ENCODE measurements at regions not wholly inside any gene's neighbourhood (a gene's known extent, or its start where the extent isn't known, plus 50 kb on each side); places are given as distances from the start of the nearest gene placed in this dataset.
"Not testable (repeated sequence)": the region's sequence is repeated elsewhere in the genome, so short reads cannot be mapped to it uniquely, and the experiment has no call there.

DNA sequence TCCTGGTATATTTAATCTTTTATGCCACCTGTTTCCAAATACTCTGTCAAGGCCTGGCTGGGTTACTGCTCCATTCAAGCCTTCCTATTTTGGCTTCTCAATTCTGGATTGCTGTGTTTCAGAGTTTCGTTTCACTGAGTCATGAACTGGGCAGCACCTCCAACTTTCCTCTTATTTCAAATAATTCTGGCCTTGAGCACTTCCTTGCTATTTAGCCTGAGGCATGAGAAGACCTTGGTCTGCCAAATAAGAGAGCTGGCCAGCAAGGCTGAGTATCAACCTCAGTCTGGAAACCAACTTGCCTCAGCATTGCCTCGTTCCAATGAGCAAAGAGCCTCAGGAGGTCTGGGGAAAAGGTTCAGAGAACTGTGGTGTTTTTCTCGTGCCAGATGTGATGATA, 66.6 kb downstream of the TNFAIP3 start:
- peak in 1 of 2 experiments; percentile 89 for DNase-seq

DNA sequence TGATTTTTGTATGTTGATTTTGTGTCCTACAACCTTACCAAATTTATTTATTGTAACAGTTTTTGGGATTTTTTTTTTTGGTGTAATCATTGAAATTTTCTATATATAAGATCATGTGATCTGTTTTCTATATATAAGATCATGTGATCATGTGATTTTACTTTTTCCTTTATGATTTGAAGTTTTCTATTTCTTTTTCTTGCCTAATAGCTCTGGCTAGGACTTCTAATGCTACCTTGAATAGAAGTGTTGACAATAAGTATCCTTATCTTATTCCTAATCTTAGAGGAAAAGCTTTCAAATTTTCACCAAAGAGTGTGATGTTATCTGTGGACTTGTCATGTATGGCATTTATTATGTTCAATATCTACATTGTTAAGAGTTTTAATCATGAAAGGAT, 69.7 kb downstream of the TNFAIP3 start:
- DNase-seq, result no peak

DNA sequence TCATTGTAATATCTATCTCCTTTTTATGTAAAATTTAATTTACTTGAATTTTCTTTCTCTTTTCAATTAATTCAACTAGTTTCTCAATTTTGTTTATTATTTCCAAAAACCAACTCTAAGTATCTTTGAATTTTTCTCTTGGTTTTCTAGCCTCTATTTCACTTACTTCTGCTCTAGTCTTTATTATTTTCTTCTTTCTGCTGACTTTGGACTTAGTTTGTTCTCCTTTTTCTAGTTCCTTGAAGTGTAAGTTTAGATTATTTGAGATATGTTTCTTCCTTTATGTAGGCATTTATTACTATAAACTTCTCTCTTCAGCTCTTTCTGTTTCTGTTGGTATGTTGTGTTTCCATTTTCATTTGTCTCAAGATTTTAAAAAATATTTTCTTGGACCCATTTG, 70.8 kb downstream of the TNFAIP3 start:
- no peak for DNase-seq

DNA sequence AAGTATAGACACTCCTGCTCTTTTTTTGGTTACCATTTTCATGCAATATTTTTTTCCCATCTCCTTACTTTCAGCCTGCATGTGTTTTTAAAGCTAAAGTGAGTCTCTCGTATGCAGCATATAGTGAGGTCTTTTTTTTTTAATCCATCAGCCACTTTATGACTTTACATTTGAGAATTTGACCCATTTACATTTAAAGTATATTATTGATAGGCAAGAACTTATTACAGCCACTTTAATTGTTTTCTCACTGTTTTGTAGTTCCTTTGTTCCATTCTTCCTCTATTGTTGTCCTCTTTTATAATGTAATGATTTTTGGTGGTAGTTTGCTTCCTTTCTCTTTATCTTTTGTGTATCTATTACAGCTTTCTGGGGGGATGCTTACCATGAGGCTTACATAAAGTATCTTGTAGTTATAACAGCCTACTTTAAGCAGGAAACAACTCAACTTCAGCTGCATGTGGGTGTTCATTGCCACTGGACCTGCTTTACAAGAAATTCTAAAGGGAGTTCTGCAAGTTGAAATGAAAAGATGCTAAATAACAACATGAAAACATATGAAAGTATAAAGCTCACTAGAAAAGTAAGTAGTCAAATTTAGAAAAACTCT, 71.8 kb downstream of the TNFAIP3 start:
- DNase-seq, result no peak

DNA sequence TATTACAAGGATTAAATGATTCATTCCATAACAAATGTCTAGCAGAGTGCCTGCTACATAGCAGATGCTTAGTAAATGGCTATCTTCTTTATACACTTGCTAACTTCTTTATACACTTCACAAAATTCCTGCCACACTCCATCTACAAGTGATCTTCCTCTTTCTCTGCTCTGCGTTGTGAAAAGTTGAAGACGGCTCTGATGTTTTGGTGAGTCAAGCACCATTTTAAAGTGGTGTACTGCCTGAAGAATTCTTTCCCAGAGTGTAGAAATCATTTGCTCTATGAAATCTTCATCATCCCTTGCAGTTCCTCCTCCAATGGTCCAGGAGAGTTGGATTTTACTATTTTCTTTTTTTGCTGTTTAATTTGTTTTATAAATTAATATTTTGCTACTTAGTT, 74.9 kb downstream of the TNFAIP3 start:
- DNase-seq, result no peak

DNA sequence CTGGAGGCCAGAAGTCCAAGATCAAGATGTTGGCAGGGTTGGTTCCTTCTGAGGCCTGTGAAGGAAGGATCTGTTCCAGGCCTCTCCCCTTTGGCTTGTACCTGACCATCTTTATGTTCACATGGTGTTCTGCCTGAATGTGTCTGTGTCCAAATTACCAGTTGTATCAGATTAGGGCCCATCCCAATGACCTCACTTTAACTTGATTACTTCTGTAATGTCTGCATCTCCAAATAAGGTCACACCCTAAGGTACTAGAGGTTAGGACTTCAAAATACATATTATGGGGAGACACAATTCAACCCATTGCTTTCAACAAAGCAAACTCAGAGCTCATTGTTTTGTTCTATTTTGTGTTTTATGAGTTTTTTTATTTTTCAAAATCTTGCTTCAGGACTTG, 75.7 kb downstream of the TNFAIP3 start:
- DNase-seq, result no peak

DNA sequence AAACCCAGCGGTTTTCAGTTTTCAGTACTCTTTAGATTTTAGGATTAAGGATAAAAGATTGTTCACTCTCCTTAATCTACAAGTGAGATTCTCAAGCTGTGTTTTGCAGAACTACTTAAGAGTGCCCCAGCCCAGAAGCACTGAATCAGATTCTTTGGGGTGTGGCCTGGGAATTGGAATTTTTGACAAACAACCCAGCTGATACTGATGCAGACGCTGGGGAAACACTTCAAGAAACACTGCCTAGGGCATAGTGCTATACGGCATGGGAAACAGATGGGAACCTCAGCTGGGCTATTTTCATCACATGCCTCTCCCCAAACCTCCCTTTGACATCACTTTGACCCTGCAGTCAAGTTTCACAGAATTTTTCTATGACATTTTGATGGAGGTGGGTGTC, 77.3 kb downstream of the TNFAIP3 start:
- DNase-seq, result not testable (repeated sequence)

DNA sequence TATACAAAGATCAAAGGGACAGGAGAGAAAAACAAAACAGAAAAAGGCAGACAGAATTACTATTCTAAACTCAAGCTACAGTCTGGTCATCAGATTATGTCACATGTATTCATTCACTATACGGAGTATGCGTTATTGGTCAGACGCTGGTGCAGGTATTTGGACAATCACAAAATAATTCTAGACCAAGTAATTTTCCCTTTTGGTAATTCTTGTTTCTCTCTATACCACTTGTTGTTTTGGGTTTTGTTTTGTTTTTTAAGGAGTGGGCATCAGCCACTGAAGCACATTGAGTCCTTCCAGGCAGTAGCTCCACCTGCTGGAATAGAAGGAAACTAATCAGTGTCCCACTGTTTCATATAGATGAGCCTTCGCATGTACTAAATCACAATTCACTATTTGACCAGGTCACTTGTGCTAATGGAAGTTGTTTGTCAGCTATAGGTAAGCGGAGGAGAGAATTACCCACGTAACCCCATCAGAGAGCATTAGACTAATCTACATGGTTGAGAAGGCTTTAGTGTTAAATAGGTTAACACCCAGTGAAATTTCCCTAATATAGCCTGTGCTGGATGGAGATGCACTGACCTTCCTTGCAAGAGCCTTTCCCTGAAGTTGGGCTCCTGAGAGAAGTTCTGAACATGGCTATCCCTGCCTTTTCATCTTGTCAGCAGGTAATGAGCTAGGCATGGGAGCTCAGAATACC, 77.9 kb downstream of the TNFAIP3 start:
- DNase-seq, result peak in 1 of 2 experiments; percentile 50

DNA sequence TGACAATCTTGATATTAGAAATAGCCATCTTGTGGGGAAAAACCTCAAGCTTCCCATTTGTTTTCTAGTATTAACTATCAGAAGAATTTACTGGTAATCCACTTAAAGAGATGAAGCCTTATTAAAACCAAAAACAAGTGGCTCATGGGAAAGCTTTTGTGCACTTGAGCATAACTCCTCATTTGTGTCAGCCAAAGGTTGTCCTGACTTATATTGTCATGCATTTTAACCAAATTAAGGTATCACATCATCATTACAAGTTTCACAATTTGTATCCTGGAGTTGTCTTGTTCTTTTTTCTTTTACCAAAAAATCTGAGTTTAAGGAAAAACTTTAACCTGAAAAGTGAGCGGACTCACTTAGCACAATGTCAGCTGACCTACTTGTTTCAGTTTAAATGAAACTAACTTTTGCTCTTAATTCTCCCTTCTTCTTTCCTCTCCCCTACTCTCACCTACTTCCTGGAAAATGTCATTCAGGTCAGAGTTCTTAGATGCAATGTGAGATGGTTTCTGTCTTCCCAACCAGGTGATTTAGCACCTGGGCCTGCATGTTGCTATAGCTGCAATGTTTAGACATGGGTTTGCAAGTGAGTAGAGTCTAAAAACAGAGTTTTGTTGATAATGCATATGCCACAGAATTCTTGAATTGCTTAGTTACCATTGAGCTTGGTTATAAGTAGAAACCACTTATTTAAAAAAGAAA, 82.8 kb downstream of the TNFAIP3 start:
- DNase-seq, result peak in 1 of 2 experiments; percentile 39

DNA sequence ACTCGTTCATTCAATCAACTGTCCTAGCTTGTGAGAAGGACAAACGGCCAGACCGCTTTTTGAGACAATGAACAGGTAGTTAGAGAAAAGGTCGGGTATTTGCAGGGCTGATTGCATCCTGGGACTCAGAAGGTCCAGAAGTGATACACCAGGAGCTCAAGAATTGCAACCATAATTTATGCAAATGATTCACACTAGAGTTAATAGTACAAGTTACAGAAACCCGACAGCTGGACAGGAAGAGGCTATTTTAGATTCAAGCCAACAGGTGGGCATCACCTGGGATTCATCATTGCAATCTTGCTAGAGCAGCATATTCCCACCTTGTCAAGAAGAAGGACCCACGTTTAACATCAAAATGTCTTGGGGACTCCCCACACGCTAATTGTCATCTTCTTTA, 83.5 kb downstream of the TNFAIP3 start:
- DNase-seq, result no peak

DNA sequence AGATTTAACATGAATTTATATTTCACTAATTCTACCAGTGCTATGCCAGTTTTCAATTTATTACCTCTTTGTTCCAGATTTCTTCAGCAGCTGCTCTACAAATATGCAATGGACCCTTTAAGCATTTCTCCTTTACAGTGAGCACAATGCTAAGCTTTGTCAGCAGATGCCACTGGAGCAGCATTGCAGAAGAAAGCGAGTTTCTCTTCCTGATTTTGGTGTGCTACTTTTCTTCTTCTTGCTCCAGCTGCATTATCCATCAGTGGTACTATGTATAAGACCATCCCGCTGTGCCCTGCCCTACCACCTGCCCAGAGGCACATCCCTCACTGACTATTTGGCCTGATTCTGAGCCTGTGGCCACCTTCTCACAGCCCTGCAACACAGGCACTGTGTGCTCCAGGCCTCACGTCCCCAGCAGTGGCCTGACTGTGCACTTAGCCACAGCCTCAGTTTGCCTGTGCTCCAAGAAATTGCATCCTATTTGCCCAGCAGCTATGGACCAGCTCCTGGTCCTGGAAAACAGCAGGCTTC, 84.1 kb downstream of the TNFAIP3 start:
- DNase-seq, result no peak

DNA sequence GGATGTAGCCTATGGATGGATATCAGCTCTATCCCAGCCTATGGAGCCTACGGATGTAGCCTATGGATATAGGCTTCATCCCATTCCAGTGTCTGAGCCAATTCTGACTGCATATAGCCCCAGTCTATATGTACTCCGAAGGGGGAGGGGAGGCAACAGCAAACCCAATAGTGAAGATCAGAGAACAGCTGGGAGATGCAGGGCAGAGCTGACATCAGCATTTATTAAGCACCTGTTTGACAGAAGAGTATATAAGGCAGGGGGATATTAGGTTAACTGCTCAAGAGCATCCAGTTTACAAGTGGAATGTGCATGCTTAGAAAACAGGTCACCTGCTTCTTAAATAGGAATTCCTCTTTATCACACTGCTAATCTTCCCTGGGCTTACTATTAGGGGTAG, 85.2 kb downstream of the TNFAIP3 start:
- DNase-seq, result peak in 1 of 2 experiments; percentile 23

DNA sequence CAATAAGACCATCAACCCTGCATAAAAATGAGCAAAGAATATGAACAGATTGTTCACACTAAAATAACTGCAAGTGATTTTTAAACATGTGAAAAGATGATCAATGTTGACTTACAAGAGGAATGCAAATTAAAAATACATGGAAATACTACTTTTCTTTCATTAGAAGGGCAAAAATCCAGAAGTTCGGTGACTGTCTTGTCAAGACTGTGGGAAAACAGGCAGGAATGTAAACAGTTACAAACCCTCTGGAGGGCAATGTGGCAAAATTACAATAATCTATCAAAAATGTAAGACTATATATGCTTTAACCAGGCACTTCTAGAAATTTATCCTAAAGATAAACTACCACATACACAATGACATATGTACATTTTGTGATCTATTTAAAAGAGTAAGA, 86.7 kb downstream of the TNFAIP3 start:
- no peak for DNase-seq

DNA sequence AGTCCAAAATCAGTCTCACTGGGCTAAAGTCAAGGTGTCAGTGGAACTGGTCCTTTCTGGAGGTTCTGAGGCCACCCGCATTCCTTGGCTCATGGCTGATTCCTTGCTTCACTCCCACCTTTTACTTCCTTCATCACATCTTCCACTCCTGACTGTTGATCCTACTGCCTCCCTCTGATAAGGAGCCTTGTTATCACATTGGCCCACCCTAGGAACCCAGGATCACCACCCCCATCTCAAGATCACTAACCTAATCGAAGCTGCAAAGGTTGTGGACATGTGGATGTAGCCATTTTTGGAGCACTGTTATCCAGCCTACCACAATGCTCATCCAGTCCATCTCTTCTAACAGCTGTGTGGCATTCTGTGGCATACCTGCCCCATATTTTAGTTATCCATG, 87.2 kb downstream of the TNFAIP3 start:
- no peak for DNase-seq

DNA sequence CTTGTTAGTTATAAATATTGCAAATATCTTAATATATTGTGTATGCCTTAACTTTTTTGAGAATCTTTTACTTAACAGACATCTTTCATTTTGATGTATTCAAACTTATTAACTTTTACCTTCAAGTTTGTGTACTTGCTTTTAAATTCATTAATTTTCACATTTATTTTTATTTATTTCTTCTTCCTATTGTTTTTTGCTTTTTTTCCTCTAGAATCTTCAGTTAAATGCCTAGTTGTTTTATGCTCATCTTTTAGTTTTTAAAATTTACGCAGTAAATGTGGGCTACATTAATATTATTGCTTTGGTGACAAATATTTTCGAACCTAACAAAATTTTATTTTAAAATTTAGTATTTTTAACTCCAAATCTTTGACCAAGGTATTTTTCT, 89.0 kb downstream of the TNFAIP3 start:
- DNase-seq, result no peak

DNA sequence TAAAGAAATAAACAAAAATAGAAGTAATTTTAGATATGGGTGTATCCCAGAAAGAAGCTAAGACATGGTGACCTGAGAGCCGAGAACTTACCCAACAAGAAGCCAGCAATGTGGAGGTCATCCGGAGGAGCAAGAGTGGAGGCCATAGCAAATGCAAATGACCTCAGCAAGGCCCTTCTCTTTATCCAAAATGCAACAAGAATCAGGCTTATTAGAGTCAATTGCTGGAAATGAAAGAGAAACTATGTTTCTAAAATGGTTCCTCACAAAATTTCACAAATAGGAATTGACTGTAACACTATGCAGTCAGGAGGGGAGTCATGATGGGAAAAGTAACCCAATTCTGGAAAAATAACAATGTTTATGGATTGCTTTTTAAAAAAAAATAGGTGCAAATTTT, 90.4 kb downstream of the TNFAIP3 start:
- no peak for DNase-seq

DNA sequence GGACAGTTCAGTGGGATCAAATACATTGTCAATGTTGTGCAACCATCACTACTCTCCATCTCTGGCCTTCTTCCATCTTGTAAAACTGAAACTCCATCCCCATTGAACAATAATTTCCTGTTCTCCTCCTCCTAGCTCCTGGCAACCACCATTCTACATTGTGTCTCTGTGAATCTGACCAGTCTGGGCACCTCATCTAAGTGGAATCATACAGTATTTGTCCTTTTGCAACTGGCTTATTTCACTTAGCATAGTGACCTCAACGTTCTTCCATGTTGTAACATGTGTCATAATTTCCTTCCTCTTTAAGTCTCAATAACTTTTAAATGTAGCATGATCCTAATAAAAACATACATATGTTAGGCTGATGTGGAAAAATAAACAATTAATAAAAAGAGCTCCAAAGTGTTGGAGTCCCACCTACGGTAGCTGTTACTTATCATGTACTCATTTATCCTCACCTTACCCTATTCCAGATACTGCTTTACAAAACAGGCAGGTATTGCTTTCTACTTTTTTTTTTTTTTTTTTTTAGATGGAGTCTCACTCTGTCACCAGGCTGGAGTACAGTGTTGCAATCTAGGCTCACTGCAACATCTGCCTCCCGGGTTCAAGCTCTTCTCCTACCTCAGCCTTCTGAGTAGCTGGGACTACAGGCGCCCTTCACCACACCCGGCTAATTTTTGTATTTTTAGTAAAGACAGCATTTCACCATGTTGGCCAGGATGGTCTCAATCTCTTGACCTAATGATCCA, 91.9 kb downstream of the TNFAIP3 start:
- no peak for DNase-seq

DNA sequence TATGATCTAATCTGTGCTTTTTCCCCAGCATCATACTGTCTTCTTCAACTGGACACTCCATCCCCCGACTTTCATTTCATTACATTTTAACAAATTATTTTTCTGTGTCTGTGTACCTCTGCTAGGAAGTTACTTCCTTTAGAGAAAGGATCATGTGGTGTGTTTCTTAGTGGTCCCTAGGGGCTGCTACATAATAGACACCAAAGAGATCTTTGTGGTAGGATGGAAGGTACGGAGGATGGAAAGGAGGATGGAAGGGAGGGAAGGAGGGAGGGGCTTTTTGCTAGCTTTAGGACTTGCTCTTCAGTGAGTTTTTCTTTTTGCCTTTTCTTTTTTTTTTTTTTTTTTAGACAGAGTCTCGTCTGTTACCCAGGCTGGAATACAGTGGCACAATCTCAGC, 95.7 kb downstream of the TNFAIP3 start:
- no peak for DNase-seq

DNA sequence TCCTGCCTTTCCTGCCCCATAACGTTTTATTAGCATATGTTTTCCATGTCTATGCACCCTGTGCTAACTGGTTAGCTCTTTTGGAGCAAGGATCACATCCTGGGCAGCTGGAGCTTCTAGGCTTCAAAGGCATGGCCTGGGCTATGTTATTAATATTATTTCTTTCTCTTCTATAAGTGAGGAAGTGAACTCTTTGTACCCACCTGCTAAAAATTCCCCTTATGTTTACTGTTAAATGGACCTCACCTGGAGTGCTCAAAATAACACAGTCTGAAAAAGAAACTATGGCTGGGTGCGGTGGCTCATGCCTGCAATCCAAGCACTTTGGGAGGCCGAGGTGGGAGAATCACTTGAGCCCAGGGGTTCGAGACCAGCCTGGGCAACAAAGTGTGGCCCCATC, 97.8 kb downstream of the TNFAIP3 start:
- DNase-seq, result no peak

DNA sequence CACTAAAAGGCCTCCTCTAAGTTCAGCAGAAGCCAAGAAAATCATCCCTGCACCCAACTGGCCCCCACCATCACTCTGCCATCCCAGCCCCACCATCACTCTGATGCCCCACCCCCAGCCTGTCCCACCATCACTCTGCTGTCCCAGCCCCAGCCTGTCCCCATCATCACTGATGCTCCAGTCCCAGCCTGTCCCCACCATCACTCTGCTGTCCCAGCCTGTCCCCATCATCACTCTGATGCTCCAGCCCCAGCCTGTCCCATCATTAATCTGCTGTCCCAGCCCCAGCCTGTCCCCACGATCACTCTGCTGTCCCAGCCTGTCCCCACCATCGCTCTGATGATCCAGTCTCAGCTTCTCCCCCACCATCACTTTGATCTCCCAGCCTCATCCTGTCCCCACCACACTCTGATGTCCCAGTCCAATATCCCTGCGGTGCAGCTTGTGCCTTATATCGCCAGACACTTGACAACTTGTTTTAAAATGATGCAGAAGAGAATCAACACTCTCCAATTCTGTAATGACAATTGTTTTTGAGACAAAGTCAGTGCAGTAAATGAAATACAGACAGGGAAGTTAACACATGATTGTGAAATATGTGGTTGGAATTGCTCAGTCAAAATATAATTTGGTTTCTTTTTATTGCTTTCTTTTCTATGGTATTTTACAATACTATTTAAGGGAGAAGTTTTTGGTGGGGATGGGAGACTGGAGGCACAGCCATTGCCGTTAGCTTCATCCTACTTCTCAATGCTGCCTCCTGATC, 100.8 kb downstream of the TNFAIP3 start:
- DNase-seq, result no peak

DNA sequence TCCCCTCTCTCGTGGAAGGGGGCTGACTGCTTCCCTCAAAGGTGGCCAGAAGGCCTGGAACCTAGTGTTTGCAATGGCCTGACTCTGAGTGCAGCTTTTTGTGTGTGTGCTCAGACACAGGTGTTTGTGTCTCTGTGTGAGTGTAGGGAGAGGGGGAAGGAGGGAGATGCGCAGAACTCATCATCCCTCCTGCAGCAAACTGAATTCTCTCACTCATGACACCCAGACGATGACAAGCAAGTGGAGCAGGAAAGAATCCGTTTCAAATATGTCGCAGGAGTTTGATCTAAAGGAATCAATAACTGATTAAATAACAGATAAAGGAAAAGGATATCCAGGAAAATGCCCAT, 101.4 kb downstream of the TNFAIP3 start:
- no peak for DNase-seq

DNA sequence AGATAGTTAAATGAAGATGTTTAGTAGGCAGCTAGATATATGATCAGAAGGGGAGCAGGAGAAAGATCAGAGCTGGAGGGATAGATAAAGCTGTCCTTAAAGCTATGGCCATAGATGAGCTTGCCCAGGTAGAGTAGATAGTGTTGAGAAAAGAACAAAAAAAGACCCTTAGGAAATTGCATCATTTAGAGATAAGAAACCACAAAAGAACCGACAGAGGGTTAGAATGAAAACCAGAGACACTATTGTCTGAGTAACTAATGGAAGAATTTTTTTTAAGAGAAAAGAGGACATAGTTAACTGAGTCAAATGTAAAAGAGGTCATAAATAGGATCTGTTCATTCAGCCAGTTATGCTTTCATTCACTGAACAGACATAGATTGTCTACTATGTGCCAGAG, 101.8 kb downstream of the TNFAIP3 start:
- no peak for DNase-seq

DNA sequence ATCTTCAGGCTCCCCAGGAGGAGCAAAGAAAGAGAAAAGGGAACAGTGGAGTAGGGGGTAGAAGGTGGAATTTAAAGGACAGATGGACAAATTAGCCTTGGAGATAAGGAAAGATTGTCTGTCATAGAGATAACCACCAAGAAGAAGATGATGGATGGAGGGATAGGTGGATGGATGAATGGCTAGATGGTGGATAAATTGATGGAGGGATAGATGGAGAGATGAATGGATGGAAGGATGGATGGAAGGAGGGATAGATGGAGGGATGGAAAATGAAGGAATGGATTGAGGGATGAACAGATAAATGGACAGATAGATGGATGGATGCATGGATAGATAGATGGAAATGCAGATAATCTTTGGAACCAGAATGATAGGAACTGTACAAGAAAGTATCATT, 102.8 kb downstream of the TNFAIP3 start:
- DNase-seq, result no peak

Measured in NCI-H524 (cell line).